GM21528 (cell line): ENCODE measurements at regions not wholly inside any gene's neighbourhood (a gene's known extent, or its start where the extent isn't known, plus 50 kb on each side); places are given as distances from the start of the nearest gene placed in this dataset.
A peak's percentile ranks its signal among the peaks of the same experiment; 100 is the strongest.
"Not testable (repeated sequence)": the region's sequence is repeated elsewhere in the genome, so short reads cannot be mapped to it uniquely, and the experiment has no call there.

Source experiments
- ATAC-seq: cut with Tn5 transposase; IDR thresholded peaks from one replicate; pipeline ENCODE4 v1.9.1; 2021; ENCODE audit warnings: mild to moderate bottlenecking, moderate library complexity; ENCODE audit not compliant: unreplicated experiment, low FRiP score

DNA sequence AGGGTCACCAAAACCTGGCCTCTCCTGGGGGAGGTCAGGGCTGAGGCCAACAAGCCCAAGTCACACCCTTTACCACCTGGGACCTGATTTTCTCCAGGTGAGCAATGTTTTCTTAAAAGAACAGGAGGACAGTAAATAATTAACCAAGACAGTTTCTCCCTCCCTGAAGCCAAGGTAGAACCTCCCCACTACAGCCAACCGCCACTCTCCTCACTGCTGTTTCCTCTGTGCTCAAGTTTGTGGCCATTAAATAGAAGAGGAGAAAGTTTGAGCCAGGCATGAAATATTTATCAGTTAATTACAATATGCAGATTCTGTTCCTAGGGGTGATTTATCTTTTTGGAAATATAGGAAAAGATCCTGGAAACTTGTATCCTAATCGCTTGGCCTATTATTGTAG lies 150.6 kb upstream of the ANKRD20A1 start:
- not testable (repeated sequence) for ATAC-seq

DNA sequence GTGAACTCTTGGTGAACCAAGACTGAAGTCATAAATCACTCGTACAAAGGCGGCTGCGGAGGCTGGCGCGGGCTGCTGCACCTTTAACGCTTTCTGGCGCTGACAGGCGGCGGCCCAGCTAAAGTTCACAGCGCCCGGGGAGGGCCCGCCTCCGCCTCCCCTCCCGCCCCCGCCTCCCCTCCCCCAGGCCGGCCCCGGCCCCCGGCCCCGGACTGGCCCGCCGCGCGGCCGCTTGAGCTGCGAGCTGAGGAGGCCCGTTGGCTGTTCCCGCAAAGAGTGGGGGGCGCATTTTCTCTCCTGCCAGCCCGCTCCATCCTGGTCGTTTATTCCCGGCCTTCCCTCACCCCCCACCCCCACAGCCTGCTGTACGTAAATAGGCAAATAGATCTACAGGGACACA lies 147.3 kb upstream of the ANKRD20A1 start:
- ATAC-seq: not testable (repeated sequence)

- ATAC-seq: not testable (repeated sequence)
Observed at GRCh38 chr9:67711931-67712330, 146.8 kb upstream of the ANKRD20A1 start.

GRCh38 chr9:67712956-67713355 lies 145.8 kb upstream of the ANKRD20A1 start:
- not testable (repeated sequence) for ATAC-seq

GRCh38 chr9:67717830-67718388 lies 140.8 kb upstream of the ANKRD20A1 start:
- not testable (repeated sequence) for ATAC-seq

GRCh38 chr9:67720491-67720890 lies 138.2 kb upstream of the ANKRD20A1 start:
- not testable (repeated sequence) for ATAC-seq

GRCh38 chr9:67722460-67723090 lies 136.2 kb upstream of the ANKRD20A1 start:
- ATAC-seq: peak; percentile 85

DNA sequence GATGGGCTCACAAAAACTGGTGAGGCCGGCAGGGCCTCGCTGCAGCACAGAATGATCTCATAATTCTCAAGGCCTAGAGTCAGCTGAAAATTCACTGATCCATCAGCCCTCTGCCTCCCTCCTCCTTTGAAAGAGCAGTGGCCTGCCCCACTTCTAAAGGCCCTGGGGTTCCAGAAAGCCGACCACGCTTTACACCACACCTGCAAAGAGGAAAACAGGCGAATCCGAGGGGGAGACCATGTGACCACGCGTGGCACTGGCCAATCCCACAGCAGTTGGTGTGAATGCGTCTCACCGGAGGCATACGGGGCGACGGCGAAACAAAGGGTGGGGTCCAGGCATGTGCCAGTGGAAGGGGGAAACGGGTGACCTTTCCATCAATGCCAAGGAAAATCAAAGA lies 135.5 kb upstream of the ANKRD20A1 start:
- peak; percentile 69 for ATAC-seq

DNA sequence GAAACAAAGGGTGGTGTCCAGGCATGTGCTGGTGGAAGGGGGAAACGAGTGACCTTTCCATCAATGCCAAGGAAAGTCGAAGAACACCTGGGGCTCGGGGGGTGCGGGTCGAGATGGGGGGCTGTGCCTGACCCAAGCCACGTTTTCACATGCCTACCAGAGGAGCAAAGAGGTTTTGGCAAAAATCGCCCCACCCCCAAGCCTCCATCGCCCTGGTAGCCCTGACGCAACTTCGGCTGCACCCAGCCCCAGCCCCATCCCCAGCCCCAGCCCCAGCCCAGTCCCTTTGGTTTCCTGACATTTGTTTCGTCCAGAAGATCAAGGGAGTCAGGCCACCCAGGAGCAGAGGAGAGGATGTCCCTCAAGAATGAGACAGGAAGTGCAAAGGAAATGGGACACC lies 133.8 kb upstream of the ANKRD20A1 start:
- not testable (repeated sequence) for ATAC-seq

- ATAC-seq: peak; percentile 55
Observed at GRCh38 chr9:67726213-67726988, 132.3 kb upstream of the ANKRD20A1 start.

DNA sequence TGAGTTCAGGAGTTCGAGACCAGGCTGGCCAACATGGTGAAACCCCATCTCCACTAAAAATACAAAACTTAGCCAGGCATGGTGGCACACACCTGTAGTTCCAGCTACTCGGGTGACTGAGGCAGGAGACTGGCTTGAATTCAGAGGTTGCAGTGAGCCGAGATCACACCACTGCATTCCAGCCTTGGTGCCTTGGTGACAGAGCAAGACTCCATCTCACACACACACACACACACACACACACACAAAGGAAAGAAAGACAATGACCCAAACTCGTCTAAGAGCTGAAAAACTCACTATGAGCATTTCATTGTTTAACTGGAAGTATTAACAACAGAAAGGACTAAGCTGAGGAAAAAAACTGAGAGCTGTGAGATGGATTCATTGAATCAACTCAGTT lies 95.6 kb upstream of the ANKRD20A1 start:
- ATAC-seq: not testable (repeated sequence)

- ATAC-seq: not testable (repeated sequence)
Observed at GRCh38 chr9:67771807-67772206, 86.9 kb upstream of the ANKRD20A1 start.

DNA sequence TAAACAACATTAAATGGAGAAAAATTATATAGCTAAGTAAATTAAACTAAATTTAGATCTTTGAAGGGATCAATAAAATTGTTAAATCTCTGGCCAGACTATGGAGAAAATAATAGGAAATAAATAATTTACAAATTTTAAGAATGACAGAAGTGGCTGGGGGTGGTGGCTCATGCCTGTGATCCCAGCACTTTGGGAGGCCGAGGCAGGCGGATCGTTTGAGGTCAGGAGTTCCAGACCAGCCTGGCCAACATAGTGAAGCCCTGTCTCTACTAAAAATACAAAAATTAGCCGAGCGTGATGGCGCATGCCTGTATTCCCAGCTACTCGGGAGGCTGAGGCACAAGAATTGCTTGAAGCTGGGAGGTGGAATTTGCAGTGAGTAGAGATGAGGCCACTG lies 58.6 kb upstream of the ANKRD20A1 start:
- not testable (repeated sequence) for ATAC-seq
